Esophagus mucosa (tissue), 1 donor: ENCODE measurements at regions not wholly inside any gene's neighbourhood (a gene's known extent, or its start where the extent isn't known, plus 50 kb on each side); places are given as distances from the start of the nearest gene placed in this dataset.
"Not testable (repeated sequence)": the region's sequence is repeated elsewhere in the genome, so short reads cannot be mapped to it uniquely, and the experiment has no call there.

Source experiments
- ATAC-seq: fragments of 200-7000 bp; cut with Tn5 transposase; one replicate; pipeline ENCODE4 v1.9.1; 2020
- donor health status: DM: yes; HTN: yes; CAD: no.

DNA sequence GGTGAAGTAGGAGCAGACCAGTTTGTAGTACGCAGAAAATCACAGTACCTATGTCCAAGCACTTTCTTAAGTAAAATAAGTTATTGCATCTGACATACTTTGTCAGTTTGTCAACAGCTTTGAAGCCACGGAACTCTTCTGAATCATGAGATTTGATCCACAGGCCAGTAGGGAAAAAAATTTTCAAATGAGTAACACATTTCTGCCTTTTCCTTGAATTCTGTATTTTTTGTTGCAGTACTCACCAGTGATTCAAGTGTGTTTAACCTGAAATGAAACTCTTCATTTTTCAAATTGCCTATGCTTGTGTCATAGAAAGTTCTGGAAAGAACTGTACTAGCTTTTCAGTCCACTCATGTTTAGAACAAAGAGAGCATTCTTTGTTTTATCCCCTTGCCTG lies 337.7 kb downstream of the GATA3 start:
- ATAC-seq, result no peak

DNA sequence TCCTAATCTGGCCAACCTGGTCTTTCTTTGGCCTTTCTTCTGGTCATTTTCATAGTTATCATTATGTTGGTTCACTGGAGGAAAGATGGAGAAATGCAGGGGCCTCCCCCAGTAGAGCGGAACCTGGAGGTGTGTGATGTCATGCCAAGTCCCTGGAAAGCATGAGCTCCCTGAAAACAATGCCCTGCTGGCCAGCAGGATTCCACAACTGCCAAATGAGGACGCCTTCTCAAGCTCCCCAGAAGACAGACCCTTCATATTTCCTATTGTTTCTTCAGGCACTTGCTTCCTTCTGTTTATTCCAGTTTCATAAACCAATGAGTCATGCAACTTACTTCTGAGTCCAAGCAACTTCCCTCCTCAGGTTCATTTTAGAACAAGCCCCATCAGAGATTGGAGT lies 339.0 kb downstream of the GATA3 start:
- no peak for ATAC-seq

DNA sequence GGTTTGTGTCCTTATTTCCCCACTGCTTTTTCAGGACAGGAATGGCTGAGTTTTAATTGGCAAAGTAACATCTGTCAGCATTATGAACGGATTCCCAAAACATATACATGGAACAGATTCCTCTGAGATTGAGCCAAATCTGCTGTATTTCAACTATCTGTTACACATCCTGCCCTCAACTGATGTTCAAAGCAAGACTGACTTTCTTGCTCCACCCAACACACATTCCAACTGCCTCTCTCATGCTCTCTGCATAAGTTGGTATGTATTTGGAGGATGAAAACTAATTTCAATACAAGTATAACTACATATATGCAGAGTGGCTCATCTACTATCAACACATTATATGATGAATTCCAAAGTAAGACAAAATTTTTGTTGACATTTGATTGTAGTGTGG lies 342.2 kb downstream of the GATA3 start:
- ATAC-seq, result peak; percentile 52

DNA sequence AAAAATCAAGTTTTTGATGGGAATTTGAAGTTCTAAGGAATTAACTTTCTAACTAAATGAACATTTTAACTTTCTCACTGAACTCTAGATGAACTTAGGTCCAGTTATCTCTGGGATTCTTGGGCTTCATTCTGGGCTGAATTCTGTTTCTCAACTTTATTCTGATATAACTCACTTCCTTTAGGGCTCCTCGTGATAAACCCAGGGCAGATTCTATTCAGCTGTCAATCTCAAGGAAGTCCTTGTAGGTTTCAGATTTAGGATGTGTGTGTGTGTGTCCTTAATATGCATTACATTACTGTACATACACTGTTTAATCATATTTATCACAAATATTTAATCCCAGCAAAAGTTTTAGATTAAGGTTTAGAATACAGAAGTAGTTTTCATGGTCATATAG lies 344.3 kb downstream of the GATA3 start:
- no peak for ATAC-seq

DNA sequence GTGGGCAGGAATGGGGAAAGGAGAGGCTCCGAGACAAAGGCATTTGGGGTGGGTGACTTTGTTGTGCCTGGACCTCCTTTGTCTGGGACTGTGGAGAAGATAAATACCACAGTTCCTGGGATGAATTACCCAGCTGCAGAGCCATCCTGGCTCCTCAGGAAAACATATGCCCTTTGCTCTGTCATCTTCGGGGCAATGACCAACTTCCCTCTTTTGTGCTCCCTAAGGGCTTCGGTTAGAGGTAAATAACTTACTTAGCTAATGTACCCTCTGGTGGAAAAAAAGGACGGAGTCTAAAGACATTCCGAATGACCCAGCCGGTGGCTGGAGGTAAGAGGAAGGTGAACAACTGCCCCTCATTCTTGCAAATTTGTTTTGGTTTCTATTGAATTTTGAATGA lies 345.7 kb downstream of the GATA3 start:
- ATAC-seq, result no peak

DNA sequence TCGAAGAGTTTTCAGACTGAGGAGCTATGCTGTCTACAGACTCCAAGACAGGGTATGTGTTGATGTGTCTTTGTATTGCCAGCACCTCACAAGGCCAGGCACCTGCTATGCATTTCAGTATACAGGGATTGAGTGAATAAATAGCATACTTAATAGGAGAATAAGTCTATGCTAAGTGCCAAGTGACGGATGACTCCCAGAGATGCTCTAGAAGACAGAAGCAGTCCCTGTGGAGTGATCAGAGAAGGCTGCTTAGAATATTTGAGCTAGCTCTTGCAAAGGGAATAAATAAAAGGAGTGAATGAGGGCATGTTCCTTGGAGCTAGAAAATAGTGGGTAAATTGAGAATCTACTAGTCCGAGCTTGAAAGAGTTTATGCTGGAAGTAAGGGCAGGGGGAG lies 346.4 kb downstream of the GATA3 start:
- ATAC-seq, result no peak

DNA sequence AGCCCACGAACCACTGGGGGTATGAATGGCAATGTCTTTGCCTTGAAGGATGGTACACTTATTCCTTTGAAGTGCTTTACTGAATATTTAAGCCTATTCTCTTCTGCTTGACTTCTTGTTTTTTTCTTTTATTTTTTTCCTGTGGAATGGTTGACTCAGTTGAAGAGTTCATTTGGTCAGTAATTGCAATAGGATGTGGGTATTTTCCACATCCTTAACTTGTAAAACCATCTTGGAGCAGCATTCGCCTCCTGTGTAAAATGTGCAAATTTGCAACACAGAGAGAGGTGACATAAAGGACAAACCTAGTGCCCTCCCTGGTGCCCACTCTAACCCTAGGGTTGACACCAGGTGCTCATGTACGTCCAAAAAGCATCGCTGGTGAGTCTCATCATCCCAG lies 347.0 kb downstream of the GATA3 start:
- no peak for ATAC-seq

DNA sequence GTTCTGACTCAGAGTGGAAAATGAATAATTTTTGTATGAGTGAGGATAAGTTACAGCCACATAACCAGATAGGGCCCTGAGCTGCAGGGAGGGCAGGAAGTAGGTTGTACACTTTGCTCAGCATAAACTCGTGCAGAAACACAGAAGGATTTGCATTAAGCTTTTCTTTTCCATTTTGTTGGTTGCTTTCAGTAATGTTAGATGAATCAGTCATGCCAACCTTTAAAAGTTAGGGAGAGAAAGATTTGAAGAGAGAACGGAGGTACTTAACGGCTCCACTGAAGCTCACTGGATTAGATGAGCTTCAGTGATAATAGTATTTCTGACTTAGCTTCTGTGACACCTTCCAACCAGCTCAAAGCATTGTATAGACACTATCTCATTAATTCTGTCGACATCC lies 348.1 kb downstream of the GATA3 start:
- ATAC-seq, result no peak

DNA sequence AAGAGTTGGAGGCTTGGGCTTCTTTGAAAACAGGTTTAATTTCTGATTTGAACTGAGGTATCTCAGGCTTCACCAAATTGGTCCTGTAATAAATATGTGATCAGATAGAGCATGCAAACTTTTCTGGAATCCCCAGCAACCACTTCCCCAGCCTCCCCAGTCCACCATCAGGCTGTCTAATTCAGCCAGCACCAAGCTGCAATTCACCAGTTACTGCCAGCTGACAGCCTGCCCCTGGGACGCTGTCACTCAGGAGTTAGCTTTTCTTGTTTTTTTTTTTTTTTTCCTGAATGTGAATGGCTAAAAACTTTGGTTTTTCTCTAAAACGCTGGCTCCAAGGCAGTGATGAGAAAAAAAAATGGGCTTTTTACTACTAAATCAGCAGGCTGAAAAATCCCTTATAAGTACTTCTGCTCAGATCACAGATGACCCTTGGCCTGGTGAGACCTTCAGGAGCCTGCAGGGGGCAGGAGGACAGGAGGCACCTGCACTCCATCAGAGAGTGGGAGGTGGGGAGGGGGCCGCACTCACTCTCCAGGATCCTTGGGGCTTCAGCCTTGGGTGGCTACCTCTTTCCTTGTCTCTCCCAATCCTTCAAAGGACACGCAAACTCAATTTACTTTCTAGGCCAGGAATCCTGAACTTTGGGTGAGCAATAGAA lies 349.4 kb downstream of the GATA3 start:
- ATAC-seq, result no peak

DNA sequence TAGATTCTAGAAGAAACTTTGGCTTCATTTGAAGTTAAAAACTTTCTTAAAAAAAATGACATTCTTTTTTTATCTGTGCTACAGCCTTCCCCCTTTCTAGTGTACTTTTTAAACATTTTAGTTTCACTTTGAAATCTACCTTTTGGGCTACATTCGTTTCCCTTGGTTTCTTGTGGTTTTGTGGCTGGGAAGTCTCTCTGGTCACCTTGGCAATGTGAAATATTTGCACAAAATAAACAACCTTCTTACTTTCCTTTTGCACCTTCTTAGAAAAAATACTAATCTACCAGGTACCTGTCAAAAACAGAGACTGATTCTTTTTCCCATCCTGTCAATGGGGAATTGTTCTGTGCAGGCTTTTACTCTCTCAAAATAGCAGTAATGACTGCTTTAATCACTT lies 350.2 kb downstream of the GATA3 start:
- ATAC-seq, result no peak

DNA sequence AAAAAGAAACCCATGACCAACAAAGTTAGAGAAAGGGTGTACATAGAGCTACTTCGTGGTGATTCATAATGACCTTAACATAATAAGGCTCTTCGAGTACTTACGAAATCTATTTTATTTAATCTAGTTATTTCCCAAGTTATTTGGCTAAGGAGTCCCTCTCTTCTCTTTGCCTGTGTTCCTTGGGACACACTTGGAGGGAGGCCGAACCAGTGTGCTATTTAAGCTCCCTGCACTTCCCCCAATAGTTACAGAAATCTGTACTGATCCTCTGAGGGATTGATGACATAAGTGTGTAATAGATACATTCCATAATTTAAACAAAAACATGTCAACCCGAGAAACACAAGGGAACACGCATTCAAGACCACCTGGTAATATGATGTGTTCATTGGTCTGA lies 351.1 kb downstream of the GATA3 start:
- ATAC-seq, result no peak

DNA sequence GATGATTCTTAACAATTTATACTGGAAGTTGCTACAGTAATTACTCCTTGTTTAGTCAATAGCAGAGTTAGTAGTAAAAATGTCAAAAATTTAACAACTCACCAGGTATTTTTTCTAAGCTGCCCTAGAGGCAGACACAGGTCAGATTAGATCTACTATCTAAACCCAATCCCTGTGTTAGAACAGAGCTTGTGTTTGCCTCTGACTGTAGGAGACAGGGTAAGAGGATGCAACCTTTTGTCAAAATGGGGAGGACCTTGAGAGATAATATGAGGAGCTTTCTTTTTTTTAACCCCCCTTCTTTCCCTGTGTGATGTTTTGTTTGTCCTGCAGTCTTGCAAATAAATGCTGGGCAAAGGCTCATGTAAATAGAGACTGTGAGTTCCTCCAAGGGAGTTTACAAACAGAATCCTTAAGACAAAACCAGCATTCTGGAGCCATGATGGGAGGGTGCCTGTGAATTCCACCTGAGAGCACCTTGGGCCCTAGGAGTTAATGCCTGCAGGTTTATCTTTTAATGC lies 353.1 kb downstream of the GATA3 start:
- ATAC-seq, result no peak

DNA sequence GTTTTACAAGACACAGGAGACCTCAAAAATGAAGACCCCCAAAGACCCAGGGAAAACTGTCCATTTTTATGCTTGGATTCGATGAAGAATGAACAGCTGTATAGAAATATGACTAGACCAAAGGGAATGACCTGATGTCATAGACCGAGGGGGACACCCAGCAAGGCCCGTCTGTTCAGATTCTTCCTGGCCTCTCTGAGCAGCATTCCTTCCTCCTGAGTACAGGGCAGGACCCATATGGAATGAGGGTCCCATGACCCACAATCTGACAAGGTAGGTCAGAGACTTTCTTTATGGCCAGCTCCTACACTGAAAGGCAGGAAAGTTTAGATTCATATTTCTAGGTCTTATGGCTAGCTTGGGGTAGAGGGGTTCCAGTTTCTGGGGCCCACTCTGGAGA lies 356.0 kb downstream of the GATA3 start:
- ATAC-seq, result no peak

DNA sequence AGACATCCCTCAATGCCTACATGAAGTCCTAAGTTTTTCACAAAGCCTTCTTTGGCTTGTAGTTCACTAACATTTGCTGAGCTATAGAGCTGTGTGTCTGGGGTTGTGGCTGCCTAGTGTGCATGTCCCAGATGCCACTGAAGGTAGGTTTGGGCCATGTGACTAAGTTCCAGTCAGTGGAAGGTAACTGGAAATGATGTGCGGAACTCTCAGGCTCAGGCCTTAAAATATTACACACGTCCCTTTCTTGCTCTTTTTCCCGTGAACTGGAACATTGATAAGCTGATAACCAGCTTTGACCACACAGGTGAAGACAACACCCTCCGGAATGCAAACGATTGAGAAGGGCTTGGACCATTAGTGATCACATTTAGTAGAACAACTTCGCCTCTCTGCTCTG lies 358.1 kb downstream of the GATA3 start:
- ATAC-seq, result no peak

DNA sequence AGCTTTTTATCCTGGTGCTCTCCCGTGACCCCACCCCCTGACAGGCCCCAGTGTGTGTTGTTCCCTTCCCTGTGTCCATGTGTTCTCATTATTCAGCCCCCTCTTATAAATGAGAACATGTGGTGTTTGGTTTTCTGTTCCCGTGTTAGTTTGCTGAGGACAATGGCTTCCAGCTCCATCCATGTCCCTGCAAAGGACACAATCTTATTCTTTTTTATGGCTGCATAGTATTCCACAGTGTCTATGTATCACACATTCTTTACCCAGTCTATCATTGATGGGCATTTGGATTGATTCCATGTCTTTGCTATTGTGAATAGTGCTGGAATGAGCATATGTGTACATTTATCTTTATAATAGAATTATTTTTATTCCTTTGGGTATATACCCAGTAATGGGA lies 360.5 kb downstream of the GATA3 start:
- not testable (repeated sequence) for ATAC-seq

DNA sequence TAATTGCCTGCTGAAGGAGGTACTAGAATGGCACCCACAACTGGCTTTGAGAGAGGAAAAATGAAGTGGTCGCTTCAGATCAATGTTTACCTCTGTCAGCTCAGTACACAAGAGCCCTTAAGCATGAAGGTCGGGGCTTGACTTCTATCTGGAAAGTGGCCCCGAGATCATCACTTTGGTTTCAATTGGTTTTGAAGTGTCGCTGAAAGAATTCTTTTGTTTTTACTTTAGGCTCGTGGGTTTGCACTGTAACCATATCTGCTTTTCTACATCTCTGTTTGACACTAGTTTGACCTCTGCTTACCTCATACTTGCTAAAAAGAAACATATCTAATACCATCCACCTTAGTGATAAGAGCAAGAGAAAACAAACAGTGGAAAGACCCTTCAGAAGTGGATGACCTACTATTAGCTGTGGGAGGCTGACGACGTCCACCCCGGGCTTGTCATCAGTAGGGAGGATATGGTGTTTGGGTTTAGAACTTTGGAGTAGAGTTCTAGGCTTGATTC lies 361.8 kb downstream of the GATA3 start:
- no peak for ATAC-seq

DNA sequence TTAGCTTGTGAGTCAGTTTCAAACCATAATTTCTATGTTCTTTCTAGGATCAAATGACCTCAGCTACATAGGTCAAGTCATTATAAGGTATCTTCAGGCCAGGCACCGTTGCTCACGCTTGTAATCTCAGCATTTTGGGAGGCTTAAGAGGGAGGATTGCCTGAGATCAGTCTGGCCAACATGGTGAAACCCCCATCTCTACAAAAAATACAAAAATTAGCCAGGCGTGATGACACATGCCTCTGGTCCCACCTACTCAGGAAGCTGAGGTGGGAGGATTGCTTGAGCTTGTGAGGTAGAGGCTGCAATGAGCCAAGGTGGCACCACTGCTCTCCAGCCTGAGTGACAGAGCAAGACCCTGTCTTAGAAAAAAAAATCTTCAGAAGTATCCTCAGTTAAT lies 362.3 kb downstream of the GATA3 start:
- ATAC-seq, result no peak

DNA sequence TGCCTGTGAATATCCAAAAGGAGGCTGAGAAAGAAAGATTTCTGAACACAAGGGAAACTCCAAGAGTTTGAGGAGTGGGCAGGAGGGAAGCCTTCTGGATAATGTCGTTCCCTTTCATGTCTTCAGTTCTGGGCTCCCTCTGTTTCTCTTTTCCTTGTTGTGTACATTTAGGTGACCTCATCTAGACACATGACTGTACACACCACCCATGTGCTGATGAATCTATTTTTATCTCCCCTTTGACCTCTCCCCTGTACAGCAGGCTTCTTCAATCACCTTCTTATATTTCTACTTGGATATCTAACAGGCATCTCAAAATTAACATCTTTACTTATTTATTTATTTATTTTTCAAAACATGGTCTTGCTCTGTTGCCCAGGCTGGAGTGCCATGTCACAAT lies 363.1 kb downstream of the GATA3 start:
- no peak for ATAC-seq

DNA sequence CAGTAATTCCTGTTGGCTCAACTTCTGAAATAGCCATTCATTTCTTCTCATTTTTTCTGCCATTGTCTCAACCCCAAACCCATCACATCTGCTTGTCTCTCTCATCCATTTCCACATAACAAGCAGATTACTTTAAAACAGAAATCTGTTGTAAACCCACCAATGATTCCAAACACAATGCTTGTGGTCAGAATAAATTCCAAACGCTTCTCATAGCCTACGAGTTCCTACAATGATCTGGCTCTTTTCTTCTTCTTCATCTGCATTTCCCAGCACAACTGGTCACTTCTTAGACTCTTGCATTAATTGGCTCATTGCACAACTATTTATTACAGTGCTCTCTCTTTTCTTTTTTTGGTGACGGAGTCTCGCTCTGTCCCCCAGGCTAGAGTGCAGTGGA lies 364.1 kb downstream of the GATA3 start:
- no peak for ATAC-seq

DNA sequence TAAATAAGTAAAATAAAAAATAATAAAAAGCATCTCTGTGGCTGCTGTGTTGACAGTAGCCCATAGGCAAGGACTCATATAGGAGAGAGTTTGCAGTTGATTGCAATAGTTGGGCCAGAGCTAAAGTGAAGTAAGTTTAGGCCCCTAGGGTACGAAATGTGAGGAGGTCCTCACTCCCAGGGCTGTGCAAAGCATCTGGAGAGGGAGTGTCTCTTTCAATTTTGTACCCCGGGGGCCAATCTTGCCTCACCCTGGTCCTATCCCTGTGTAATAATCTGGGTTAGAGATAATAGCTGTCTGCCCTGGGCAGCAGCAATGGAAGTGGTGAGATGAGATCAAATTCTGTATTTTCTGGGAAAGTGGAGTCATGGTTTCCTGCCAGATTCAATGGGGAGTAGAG lies 365.7 kb downstream of the GATA3 start:
- no peak for ATAC-seq

DNA sequence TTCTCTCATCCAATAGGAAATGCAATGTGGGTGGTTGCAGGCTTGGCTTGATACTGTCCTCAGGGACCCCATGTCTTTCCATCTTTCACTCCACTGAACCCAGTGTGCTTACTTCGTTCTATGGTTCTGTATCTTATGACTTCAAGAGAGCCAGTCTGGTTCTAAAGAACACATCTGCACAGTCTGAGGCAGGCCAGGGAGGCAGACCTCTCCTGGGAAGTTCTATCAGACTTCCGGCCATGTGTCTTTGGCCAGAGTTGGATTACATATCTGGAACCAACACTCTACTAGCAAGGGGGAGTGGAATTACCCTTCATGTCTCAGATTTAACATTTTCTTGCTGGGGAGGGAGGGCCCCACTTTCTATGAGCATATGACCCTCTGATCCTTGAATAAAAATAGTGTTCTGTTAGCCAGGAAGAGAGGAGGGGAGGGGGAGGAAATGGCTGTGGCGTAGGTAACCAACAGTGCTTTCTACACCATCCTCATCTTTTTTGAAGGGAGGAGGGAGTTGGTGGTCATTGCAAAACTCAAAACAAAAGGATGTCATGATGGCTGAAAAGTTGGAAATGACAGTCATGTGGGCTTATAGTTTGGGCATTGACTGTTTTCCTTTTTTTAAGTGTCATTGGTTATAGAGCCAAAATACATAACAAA lies 370.2 kb downstream of the GATA3 start:
- ATAC-seq, result no peak

DNA sequence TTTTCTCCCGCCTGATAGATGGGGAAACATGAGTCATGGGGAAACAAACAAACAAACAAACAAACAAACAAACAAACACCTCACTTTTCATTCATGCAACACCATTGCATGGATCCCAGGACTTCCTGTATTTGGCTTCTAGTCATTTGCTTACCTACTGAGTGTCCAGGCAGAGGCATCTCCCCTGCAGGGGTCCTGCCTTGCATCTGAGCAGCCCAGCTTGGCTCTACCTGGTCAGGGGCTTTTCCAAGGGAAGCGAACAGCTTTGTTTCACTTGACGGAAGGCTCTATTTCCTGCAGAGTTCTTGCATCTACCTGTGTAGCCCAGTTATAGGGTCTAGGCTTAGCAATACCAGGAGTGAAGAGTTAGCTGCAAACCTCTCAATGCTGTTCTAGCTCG lies 374.2 kb downstream of the GATA3 start:
- ATAC-seq, result no peak

DNA sequence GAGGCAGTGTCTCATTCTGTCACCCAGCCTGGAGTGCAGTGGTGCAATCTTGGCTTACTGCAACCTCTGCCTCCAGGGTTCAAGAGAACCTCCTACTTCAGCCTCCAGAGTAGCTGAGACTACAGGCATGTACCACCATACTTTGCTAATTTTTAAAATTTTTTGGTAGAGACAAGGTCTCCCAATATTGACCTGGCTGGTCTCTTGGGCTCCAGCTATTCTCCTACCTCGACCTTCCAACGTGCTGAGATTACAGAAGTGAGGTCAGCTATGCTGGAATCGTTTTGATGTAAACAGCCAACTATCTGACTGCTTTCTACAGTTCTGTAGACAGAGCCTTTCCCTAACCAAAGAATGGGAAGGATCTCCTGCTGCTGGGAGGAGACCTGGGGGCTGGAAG lies 375.8 kb downstream of the GATA3 start:
- ATAC-seq, result no peak

DNA sequence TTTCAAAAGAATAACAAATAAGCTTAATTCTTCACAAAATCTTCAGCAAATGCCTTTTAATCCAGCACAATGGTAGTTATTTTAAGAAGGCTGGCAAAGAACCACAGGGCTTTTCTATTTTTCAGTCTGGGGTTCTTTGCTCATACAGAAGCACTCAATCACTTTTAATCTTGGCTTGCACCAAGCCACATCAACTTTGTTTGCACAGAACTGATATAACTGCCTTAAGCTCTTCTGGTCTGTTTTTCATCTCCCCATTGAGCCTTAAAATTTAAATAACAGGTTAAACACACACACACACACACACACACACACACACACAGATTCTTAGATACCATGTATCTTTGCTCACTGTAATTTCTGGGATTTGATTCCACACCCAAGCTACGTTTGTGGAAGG lies 377.0 kb downstream of the GATA3 start:
- no peak for ATAC-seq
